ENCODE measurements at regions not wholly inside any gene's neighbourhood (a gene's known extent, or its start where the extent isn't known, plus 50 kb on each side); places are given as distances from the start of the nearest gene placed in this dataset.
A peak's percentile ranks its signal among the peaks of the same experiment; 100 is the strongest.
"Not testable (repeated sequence)": the region's sequence is repeated elsewhere in the genome, so short reads cannot be mapped to it uniquely, and the experiment has no call there.

DNA sequence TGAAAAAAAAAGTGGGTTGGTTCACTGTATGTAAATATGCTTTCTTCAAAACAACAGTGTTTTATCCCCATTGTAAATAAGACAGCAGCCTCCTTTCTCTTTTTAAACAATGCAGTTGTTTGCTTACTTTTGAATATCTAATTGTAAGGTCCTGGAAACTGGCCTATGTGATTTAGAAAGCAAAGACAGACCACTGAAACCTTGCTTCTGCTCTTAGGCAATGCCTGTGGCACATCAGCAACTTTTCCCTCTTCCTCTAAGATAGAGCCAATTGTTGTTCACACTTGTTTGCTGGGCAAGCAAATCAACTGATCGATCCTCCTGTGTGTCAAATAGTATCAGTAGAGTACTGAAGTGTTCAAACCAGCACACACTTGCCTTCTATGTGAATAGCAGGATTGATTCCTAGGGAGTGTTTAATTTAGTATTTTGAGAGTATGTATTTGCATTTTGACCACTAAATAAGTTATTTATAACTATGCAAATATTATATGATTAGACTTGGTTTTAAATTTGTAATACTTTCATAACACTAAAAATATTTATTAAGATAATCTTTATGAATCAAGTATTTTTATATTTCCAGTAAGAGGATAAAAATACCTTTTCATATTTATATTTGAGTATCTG lies 55.4 kb upstream of the GRPR start:
- no peak for DNase-seq (ENCODE audit: low spot score)

DNA sequence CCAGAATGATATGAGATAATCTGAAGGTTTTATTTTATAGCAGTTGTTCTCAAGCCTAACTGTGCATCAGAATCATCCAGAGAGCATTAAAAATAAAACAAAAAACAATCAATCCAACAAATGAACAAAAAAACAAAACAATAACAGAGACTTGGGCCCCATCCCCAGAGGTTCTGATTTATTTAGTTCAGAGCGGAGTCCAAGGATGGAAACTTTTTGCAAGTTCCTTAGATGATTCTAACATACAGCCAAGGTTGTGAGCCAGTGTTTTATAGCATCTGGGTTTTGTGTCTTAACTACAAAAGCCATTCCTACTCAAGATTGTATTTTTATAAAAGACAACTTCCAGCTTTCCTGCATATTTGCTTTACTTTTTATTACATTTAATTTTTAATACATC lies 59.4 kb upstream of the GRPR start:
- no peak for DNase-seq (ENCODE audit: low spot score)

DNA sequence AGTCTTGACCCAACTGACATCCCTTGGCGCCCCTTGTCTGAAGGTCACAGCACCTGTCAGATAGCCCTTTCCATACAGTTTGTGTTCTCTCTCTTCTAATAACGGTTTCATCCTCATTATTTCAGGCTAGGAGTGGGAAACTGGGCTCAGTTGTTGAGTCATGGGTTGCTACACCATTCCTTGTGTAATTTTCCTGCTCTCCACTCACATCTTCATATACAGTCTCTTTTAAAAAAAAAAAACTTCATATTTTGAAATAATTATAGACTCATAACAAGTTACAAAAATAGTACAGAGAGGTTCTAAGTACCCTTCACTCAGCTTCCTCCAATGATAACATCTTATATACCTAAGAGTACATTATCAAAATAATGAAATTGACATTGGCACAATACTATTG lies 60.2 kb upstream of the GRPR start:
- DNase-seq (ENCODE audit: low spot score) = no peak

DNA sequence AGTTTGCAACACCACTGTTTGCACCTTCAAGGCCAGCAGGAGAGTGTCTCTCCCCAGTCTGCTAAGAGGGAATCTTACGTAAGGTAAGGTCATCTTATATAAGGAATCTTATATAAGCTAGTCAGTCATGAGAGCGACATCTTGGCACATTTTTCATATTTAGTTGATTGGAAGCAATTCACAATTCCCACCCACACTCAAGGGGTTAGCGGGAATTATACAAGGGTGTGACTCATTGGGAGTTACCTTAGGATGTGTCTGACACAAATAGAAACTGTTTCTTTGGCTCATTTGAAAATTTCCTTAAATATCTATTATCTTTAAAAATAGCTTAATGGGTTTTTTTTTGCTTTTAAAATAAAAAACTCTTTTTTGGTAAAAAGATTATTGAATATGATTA lies 62.1 kb upstream of the GRPR start:
- no peak for DNase-seq (ENCODE audit: low spot score)

DNA sequence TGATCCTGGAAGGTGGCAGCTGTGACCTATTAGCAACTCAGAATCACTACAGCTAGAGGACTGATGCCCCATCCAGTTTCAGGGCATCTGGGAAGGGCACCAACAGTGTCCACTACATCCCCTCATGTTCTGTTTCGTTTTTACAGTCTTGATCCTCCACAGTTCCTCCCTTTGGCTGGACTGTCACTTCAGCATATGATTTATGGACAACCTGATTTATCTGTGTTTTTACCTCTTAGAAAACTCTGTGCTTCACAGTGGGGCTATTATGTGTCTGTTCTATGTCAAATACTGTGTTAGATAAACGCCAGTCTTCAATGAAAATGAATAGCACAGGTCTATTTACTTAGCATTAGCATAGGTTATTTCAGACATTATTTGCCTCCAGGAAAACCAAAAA lies 63.1 kb upstream of the GRPR start:
- DNase-seq (ENCODE audit: low spot score) = no peak

DNA sequence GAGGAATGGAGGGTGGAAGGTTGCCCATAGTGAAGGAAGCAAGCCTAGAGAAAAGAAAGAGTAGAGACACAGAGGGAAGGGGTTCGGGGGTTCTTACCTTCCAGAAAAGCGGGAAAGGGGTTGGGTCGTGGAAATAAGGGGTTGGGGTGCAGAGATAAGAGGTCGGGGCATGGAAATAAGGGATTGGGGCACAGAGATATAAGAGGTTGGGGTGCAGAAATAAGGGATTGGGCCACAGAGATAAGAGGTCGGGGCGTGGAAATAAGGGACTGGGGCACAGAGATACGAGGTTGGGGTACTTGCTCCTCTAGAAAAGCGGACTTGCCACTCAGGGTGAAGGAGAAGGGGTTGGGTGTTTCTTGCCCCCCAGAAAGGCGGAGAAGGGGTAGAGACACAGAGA lies 74.2 kb upstream of the GRPR start:
- DNase-seq (ENCODE audit: low spot score) = not testable (repeated sequence)

DNA sequence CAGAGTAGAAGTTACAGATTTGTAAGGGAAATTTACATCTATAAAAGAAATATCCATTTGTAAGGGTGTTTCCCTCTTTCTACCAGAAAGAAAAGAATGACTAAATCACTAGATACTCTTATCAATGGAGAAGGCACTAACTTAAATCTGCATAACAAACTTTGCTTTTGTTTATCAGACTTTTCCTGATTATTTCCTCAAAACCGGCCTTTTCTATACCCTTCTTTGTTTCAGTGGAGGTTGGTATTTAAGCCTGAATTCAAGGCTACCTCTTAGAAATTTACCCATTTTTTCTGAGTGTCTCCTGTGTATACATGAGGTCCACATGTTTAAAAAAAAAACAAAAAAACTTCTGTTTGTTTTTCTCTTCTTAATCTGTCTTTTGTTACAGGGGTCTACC lies 80.4 kb upstream of the GRPR start:
- DNase-seq (ENCODE audit: low spot score) = no peak

DNA sequence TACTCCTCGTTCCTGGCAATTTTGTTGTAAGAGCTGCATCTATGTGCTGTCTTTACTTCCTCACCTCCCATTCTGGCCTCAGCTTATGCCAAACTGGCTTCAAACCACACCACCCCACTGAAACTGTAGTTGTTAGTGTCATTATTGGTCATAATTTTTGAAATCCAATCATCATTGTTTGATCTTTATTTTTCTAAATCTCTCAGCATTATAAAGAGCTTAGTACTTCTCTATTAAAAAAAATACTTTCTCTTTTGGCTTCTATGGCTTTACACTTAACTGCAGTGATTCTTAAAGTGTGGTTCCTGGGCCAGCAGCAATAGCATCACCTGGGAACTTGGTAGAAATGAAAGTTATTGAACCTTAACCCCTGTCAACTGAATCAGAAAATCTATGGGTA lies 83.5 kb upstream of the GRPR start:
- no peak for DNase-seq (ENCODE audit: low spot score)

DNA sequence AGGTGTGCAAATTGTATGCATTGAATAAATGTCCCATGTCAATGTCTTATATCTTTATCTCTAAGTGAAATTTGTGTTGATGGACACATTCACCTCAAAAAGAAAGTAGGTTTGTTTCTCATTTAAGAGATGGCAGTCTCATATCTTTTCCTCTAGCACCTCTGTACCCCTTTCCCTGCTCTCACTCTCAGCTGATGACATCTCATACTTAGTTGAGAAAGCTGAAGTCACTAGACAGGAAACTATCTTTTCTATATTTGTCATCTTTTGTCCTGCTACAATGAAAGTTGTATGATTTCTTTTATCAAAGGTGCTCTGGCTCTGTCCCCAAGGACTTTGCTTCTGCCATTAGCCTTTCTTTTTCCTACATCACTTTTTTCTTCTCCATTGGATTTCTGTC lies 84.0 kb upstream of the GRPR start:
- no peak for DNase-seq (ENCODE audit: low spot score)

DNA sequence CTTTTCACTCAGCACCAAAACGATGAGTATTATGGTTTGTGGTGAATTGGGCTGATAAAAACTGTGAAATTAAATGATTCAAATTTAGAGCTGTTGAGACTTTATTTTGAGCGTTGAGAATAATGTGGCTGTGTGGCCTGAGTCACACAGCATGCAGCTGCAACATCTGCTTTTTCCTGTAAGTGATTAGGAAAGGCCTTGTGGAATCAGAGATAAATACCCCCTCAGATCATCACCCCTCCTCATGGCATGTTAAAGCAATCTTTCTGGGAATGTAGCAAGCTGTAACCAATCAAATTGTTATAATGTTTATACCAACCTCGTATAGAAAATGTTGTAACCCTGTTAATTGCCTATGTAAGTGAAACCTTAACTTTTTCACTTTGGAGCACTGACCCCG lies 90.0 kb upstream of the GRPR start:
- DNase-seq (ENCODE audit: low spot score) = no peak

DNA sequence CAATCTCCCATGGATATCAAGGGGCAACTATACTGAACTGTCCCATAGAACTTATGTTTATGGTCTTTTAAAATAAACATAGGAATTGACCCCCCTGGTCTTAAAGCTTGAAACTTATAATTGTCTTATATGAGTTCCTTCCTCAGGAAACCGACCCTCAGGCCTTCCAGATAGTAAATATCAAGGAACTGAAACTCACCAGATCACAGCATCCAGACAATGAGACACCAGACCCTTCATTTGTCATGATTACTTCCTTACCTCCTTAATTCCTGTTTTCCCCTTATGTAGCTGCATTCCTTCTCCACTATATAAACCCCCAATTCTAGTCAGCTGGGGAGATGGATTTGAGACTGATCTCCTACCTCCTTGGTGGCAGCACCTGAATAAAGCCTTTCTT lies 94.8 kb upstream of the GRPR start:
- no peak for DNase-seq (ENCODE audit: low spot score)

DNA sequence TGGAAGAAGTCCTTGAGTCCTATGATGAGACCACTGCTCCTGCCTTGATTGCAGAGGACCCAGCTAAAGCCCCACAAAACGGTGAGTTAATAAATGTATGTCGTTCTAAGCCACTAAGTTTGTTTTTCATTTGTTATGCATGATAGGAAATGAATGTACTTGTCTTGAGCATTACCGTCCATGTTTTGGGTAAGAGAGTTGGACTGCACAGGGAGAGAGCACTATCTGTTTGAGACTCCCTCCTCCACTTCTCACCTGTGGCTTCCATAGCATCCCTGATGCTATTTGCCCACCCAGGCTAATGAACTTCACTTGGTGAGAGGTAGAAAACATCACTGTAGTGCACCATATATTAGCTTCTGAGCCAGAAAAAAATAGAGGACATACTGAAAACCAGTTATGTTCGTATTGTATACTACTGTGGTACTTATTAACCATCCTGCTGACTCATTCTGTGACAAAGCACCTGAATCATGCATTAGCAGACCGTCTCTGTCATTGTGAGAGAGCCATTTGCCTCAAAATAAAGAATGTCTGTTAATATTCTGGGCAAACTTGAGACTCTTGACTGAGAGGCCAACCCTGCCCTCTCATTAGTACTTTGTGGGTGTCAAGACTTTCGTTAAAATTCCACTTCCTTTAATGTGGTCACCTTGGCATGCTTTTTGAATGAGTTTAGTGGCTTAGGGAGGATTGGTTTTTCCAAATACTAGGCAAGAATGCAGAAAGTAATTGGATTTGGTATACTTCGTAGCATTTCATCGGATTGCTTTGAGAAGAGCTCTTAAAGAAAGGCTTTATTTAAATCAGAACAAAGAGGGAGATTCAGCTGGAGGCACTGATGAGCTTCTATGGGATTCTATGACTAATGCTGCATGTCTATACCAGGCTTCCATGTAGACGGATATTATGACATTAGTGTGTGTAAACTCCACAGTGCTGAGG lies 99.3 kb upstream of the GRPR start:
- DNase-seq (ENCODE audit: low spot score) = peak; percentile 83

DNA sequence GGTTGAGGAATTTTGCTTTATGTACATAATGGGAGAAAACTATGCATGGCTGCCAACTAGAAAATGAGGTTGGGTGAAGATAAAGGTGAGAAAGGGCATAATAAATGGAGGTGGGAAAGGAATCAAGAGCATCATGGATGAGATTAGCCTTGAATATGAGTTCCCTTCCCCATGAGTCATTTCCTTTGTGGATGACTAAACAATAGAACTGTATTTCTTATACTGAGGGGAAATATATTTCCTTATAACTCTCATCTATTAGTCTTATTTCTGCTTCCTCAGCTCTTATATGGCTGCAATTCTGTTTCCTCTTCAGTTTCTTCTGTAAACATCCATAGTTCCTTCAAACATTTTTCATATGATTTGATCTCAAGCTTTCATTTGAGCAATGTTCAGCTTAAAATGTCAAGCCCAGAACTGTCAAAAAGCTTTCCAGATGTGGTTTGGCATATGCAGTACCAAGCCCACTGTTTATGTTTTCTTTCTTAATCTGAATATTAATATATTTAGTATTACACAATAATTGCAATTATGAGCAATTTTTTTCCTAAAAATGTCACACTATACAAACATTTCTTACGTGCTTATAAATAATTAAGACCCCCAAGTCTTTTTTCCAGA lies 100.7 kb upstream of the GRPR start:
- DNase-seq (ENCODE audit: low spot score) = peak; percentile 54

DNA sequence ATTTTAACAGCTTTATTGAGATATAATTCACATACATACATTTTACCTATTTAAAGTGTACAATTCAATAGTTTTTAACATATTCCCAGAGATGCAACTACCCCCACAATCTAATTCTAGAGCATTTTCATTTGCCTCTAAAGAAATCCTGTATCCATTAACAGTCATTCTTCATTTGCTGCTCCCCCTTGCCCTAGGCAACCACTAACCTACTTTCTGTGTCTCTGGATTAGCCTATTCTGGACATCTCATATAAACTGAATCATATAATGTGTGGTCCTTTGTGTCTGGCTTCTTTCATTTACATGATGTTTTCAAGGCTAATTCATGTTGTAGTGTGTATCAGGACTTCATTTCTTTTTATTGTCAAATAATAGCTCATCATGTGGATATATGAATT lies 105.1 kb upstream of the GRPR start:
- no peak for DNase-seq (ENCODE audit: low spot score)

DNA sequence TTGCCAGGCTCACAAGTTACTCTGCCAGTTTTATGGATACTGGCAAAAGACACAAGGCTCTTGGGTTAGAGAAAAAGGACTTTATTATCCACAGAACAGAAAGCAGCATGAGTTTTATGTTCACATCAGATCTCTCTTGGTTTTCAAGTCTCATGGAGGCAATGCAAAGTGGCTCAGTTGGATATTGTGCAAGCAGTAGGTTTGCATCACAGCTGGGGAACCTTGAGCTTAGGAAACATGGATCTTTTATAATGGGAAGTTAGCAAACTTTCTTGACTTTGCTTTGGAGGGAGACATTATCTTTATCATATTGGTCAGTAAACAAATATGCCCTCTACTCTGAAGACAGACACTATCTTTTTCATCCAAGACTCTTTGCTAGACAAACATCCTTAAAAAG lies 109.2 kb upstream of the GRPR start:
- no peak for DNase-seq (ENCODE audit: low spot score)

DNA sequence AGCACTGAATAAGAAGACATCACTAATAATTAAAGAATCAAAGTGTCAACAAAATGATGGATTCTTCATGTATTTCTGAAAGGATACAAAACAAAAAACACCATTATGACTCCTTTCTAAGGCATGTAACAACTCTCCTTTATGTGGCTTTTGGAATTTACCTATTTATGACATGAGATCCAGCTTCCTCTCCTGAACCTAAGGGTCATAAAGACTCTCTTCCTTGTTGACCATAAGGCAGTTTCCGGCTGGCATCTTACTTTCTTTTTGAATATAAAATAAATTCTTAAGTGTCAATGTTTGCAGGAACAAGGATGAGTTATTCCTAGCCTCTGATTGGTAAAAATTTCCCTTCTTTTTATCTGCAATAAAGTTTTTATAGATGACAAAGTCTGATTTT lies 111.1 kb upstream of the GRPR start:
- peak; percentile 65 for DNase-seq (ENCODE audit: low spot score)

DNA sequence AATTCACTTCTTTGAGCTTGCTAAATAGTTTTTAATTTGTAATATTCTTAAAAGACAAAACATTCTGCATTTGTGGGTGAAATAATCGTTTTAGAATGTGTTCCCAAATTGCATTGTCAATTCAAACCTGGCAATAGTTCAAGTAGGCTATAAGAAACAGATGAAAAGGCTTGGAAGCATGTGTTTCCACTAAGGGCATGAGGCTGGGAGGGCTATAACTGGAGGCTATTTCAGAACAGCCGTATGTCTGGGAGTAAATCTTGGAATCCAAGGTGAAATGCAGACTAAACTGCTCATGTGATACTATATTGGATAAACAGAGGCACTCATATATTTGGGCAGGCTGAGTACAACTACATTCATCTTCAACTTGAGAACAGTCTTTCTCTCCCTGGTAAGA lies 117.4 kb upstream of the GRPR start:
- no peak for DNase-seq (ENCODE audit: low spot score)

DNA sequence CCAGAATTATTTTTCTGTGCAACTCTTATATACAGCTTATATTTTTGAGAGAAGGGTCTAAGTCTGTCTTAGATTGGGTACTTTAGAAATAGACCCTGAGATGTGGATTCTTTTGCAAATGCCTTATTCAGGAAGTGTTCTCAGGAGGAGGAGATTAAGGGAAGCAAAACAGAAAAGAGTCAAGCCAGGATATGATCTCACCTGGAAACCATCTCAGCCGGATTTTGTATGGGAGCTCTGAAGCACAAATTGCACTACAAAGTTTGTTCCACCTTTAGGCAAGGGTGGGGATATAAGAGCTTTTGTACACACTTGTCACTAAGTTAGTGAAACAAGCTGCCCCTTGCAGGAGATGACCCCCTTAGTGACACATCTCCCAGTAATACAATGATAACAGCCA lies 121.2 kb upstream of the GRPR start:
- DNase-seq (ENCODE audit: low spot score) = no peak

DNA sequence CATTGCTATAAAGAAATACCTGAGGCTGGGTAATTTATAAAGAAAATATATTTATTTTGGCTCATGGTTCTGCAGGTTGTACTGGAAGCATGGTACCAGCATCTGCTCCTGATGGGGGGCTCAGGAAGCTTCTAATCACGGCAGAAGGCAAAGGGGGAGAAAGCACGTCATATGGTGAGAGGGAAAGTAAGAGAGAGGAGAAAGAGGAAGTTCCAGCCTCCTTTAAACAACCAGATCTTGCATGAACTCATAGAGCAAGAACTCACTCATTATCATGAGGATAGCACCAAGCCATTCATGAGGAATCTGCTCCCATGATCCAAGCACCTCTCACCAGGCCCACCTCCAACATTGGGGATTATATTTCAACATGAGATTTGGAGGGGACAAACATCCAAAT lies 125.0 kb upstream of the GRPR start:
- no peak for DNase-seq (ENCODE audit: low spot score)

DNA sequence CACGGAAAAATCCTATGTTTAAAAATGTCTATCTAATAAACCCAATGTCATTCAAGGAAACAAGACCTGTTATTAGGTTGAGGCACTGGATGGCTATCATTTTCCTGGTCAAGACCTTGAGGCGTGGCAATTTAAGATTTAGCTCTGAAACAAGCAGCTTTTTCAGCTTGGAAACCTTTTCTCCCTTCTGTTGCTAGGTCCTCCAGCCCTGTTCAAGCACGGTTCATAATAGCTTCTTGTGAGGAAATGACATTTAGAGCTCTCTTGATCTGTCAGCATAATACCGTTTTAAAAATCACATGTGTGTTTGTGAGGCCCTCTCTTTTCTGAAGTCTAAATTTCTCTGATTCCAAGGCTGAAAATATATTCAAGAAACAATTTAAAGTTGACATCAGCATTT lies 133.6 kb upstream of the GRPR start:
- DNase-seq (ENCODE audit: low spot score) = no peak

DNA sequence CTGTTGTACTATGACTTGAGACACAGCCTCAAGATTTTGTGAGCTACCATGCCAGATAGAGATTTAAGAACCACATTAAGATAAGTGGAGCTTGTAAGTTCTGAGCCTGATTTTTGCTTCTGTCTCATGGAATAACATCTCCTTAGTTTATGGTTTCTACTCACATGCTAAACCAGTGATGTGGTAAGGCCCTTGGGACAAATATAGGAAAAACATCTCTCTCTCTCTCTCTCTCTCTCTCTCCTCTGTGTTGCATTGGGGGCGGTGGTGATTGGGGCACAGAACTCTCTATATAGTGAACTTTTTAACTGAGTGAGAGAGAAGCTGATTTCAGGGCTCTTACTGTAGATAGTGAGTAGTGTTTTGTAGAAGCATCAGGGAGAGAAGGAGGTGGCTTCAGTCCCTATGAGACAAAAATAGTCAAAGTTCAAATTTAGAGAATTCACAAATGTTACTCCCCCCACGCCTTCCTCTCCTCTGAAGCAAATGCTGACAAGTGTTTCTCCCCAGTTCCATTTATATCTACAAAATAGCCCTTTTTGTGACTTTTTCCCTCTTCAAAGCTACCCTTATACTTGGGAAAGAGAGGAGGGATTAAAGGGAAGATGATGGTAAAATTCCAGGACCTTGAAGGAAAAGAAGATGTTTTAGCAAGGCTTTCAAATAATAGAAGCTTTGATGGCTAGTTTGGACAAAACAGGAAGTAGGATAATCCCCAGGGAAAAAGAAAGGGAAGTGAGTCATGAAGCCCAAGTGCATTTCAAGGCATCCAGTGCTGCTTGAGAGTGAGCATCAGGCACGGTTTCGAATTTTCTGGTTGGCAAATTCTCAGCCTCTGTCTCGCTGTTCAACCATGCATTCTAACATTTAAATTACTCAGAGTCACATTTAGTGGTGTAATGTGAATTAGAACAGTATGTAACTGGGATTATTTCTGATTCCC lies 134.3 kb upstream of the AP1S2 start:
- DNase-seq (ENCODE audit: low spot score) = peak; percentile 7

DNA sequence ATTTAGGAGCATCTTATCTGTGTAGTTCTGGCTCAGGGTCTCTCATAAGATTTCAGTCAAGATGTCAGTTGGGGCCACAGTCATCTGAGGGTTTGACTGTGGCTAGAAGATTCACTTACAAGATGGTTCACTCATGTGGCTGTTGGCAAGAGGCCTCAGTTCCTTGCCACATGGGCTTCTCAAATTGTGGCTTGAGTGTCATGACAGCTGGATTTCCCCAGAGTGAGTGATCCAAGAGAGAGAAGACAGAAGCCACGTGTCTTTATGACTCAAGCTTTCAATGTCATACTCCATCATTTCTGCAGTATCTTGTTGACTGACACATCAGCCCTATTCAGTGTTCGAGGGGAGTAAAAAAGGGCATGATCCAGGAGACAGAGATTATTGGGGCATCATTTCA lies 131.3 kb upstream of the AP1S2 start:
- no peak for DNase-seq (ENCODE audit: low spot score)
